OCI-LY7 (cell line): ENCODE measurements at regions not wholly inside any gene's neighbourhood (a gene's known extent, or its start where the extent isn't known, plus 50 kb on each side); places are given as distances from the start of the nearest gene placed in this dataset.
A peak's percentile ranks its signal among the peaks of the same experiment; 100 is the strongest.

Experiments
- BruUV-seq: library from RNA; stranded (reverse); fragments of 400-500 nt; replicated peaks from 2 replicates; lab custom pipeline; 2021; lab: Mats Ljungman, UMichigan
- CTCF ChIA-PET: fragments of 300-600 bp; sonication (Branson Sonifier 250); formaldehyde crosslinking; loops from one replicate; lab custom pipeline; 2022; ENCODE audit warnings: antibody characterized with exemption; ENCODE audit not compliant: unreplicated experiment; lab: Charles Lee
- POLR2A ChIA-PET: fragments of 300-600 bp; sonication (Branson Sonifier 250); formaldehyde crosslinking; loops from one replicate; lab custom pipeline; 2022; ENCODE audit warnings: antibody characterized with exemption; lab: Charles Lee
- DNase-seq: peaks from one replicate; pipeline ENCODE4 v3.0.0-alpha.2; 2015; ENCODE audit warnings: low spot score
- H2AFZ ChIP-seq: fragments of 200-600 bp; sonication (generic), shearing (Covaris generic); 2 replicates; pipeline ENCODE4 v1.6.1; 2014; ENCODE audit warnings: mild to moderate bottlenecking, antibody characterized with exemption, low read length, moderate library complexity
- H3K27ac ChIP-seq: fragments of 200-600 bp; sonication (generic); 2 replicates; pipeline ENCODE4 v1.5.1; 2014; ENCODE audit warnings: mixed run types, low read depth, mild to moderate bottlenecking, moderate library complexity, low read length, inconsistent platforms; ENCODE audit not compliant: poor library complexity, severe bottlenecking
- H3K36me3 ChIP-seq: fragments of 200-600 bp; sonication (generic); 2 replicates; pipeline ENCODE4 v1.6.1; 2014; ENCODE audit warnings: mild to moderate bottlenecking, antibody characterized with exemption, low read length, moderate library complexity, mixed read lengths; ENCODE audit not compliant: insufficient read depth
- H3K4me1 ChIP-seq: fragments of 200-600 bp; sonication (generic); 2 replicates; pipeline ENCODE4 v1.5.1; 2014; ENCODE audit warnings: mild to moderate bottlenecking, low read length; ENCODE audit not compliant: insufficient read depth, poor library complexity, severe bottlenecking
- H3K4me2 ChIP-seq: fragments of 200-600 bp; sonication (generic); 2 replicates; pipeline ENCODE4 v1.6.1; 2014; ENCODE audit warnings: mild to moderate bottlenecking, low read length
- H3K4me3 ChIP-seq: fragments of 200-600 bp; sonication (generic); 2 replicates; pipeline ENCODE4 v1.5.1; 2014; ENCODE audit warnings: mild to moderate bottlenecking, low read depth, low read length; ENCODE audit not compliant: poor library complexity, severe bottlenecking
- H3K79me2 ChIP-seq: fragments of 200-600 bp; sonication (generic); 2 replicates; pipeline ENCODE4 v1.6.1; 2016; ENCODE audit warnings: low read depth, mild to moderate bottlenecking, low read length, moderate library complexity, mixed read lengths; ENCODE audit not compliant: insufficient read depth
- H3K9me2 ChIP-seq: fragments of 200-600 bp; sonication (generic); 2 replicates; pipeline ENCODE4 v1.6.1; 2016; ENCODE audit warnings: mild to moderate bottlenecking, low read length, mixed read lengths; ENCODE audit not compliant: insufficient read depth
- H3K9me3 ChIP-seq: fragments of 200-600 bp; sonication (generic); 2 replicates; pipeline ENCODE4 v1.6.1; 2014; ENCODE audit warnings: mild to moderate bottlenecking, mixed run types, low read length, mixed read lengths
- H4K20me1 ChIP-seq: fragments of 200-600 bp; sonication (generic); 2 replicates; pipeline ENCODE4 v1.6.1; 2014; ENCODE audit warnings: mild to moderate bottlenecking, antibody characterized with exemption, low read length, moderate library complexity, mixed read lengths; ENCODE audit not compliant: insufficient read depth
- CTCF ChIP-seq: fragments of 200-600 bp; sonication (generic); conservative IDR thresholded peaks from 2 replicates; pipeline ENCODE4 v1.5.1; 2014; ENCODE audit warnings: mild to moderate bottlenecking, antibody characterized with exemption, low read length, moderate library complexity, mixed read lengths
- EZH2phosphoT487 ChIP-seq: fragments of 200-600 bp; sonication (generic); IDR thresholded peaks from 2 replicates; pipeline ENCODE4 v1.6.1; 2018; ENCODE audit warnings: low read depth, borderline replicate concordance, mild to moderate bottlenecking, mixed run types, antibody characterized with exemption, low read length, moderate library complexity, mixed read lengths
- intact Hi-C: fragments of 100-400 bp; cut with micrococcal nuclease; formaldehyde crosslinking; loops from one replicate; pipeline ENCODE4 v1.10.0; 2022; ENCODE audit not compliant: unreplicated experiment

GRCh38 chr5:34499001-34499734 is 157.0 kb upstream of the RAI14 start:
- POLR2A ChIA-PET: interaction anchor here (0.5 to 0.6 kb wide), 2 partner anchors 173 to 229 kb away, joined by 4 to 6 read pairs; no protein-coding TSS in a partner anchor
- no peak overlapping the region for H3K4me2 ChIP-seq

GRCh38 chr5:34500236-34500847 is 155.8 kb upstream of the RAI14 start:
- POLR2A ChIA-PET: interaction anchor here (0.6 to 0.7 kb wide), 2 partner anchors 17 to 1079 kb away, joined by 3 read pairs; no protein-coding TSS in a partner anchor
- Histone ChIP-seq H3K4me1 (no peaks in the 10 kb centered on the region), H3K4me2 (no peak overlapping the region), H2AFZ (no peak overlapping the region), H4K20me1 (no peaks in the 10 kb centered on the region), H3K4me3 (no peak overlapping the region), H3K27ac (no peak overlapping the region), H3K9me3 (no peaks in the 10 kb centered on the region), H3K79me2 (no peaks in the 10 kb centered on the region), H3K9me2 (no peaks in the 10 kb centered on the region), H3K36me3 (no peaks in the 10 kb centered on the region)
- BruUV-seq: no TSS peak
- DNase-seq: no peak
- TF ChIP-seq CTCF (no peak), EZH2phosphoT487 (no peak)
- intact Hi-C loops: no loop called here
- CTCF ChIA-PET: no interaction called here

More at GRCh38 chr5:34499001-34499734, 157.0 kb upstream of the RAI14 start:
- no peak overlapping the region for H3K4me3 ChIP-seq
- no peak overlapping the region for H3K27ac ChIP-seq
- H3K79me2 ChIP-seq: no peaks in the 10 kb centered on the region
- peak overlapping the region; percentile 44; the same call in 1 of the 2 replicates for H2AFZ ChIP-seq
- CTCF ChIA-PET: no interaction called here
- H3K36me3 ChIP-seq: no peaks in the 10 kb centered on the region
- H3K9me3 ChIP-seq: no peaks in the 10 kb centered on the region
- no peak for TF ChIP-seq CTCF
- no peak for TF ChIP-seq EZH2phosphoT487
- BruUV-seq: no TSS peak
- H3K9me2 ChIP-seq: no peaks in the 10 kb centered on the region
- intact Hi-C loops: no loop called here
- H3K4me1 ChIP-seq: no peaks in the 10 kb centered on the region
- no peak for DNase-seq
- H4K20me1 ChIP-seq: no peaks in the 10 kb centered on the region
